IMR-90 (cell line): ENCODE measurements at regions not wholly inside any gene's neighbourhood (a gene's known extent, or its start where the extent isn't known, plus 50 kb on each side); places are given as distances from the start of the nearest gene placed in this dataset.

Experiments
- ATAC-seq: fragments of 200-7000 bp; cut with Tn5 transposase; 2 replicates; pipeline ENCODE4 v1.9.1; 2020; ENCODE audit warnings: low read depth, mild to moderate bottlenecking, moderate library complexity
- BruUV-seq: library from RNA; stranded (reverse); fragments of 400-500 nt; replicated peaks from 2 replicates; lab custom pipeline; 2021; lab: Mats Ljungman, UMichigan
- CTCF ChIA-PET: fragments of 300-600 bp; formaldehyde crosslinking; extraction: SDS; loops from one replicate; lab custom pipeline; 2021; ENCODE audit warnings: antibody characterized with exemption; lab: Yijun Ruan, JAX
- POLR2A ChIA-PET: fragments of 300-600 bp; sonication (Branson Sonifier 250); formaldehyde crosslinking; loops from one replicate; lab custom pipeline; 2022; ENCODE audit warnings: antibody characterized with exemption; ENCODE audit not compliant: unreplicated experiment; lab: Charles Lee
- DNase-seq: peaks from one replicate; pipeline ENCODE4 v3.0.0; 2013
- H2AFZ ChIP-seq: replicated peaks from 2 replicates; pipeline ENCODE3; 2013; ENCODE audit warnings: low read length, mild to moderate bottlenecking; ENCODE audit not compliant: poor library complexity
- H2AK5ac ChIP-seq: 2 replicates; pipeline ENCODE4 v1.6.1; 2013; ENCODE audit warnings: low read depth, low read length, inconsistent platforms
- H2AK9ac ChIP-seq: replicated peaks from 2 replicates; pipeline ENCODE3; 2013; ENCODE audit warnings: mild to moderate bottlenecking, low read depth, low read length, moderate library complexity; ENCODE audit not compliant: poor library complexity
- H2BK120ac ChIP-seq: 2 replicates; pipeline ENCODE4 v1.6.1; 2013; ENCODE audit warnings: low read depth, low read length, inconsistent platforms
- H2BK15ac ChIP-seq: 3 replicates; pipeline ENCODE4 v1.6.1; 2013; ENCODE audit warnings: low read depth, low read length, inconsistent platforms
- H2BK20ac ChIP-seq: 2 replicates; pipeline ENCODE4 v1.6.1; 2013; ENCODE audit warnings: low read depth, mild to moderate bottlenecking, inconsistent platforms, low read length, moderate library complexity
- H2BK5ac ChIP-seq: 2 replicates; pipeline ENCODE4 v1.6.1; 2013; ENCODE audit warnings: mild to moderate bottlenecking, low read depth, low read length, inconsistent platforms; ENCODE audit not compliant: poor library complexity, severe bottlenecking
- H3K14ac ChIP-seq: replicated peaks from 2 replicates; pipeline ENCODE4 v1.6.1; 2013; ENCODE audit warnings: low read depth, low read length, inconsistent platforms
- H3K18ac ChIP-seq: 2 replicates; pipeline ENCODE4 v1.6.1; 2013; ENCODE audit warnings: low read depth, low read length, control low read depth
- H3K23ac ChIP-seq: 2 replicates; pipeline ENCODE4 v1.6.1; 2013; ENCODE audit warnings: low read depth, low read length, inconsistent platforms
- H3K27ac ChIP-seq: 2 replicates; pipeline ENCODE4 v1.5.1; 2013; ENCODE audit warnings: mild to moderate bottlenecking, control low read depth, low read length; ENCODE audit not compliant: insufficient read depth
- H3K27me3 ChIP-seq: 2 replicates; pipeline ENCODE4 v1.6.1; 2013; ENCODE audit warnings: low read length; ENCODE audit not compliant: control insufficient read depth, insufficient read depth
- H3K36me3 ChIP-seq: 2 replicates; pipeline ENCODE4 v1.6.1; 2013; ENCODE audit warnings: low read length, mixed read lengths; ENCODE audit not compliant: control insufficient read depth, insufficient read depth
- H3K4ac ChIP-seq: 2 replicates; pipeline ENCODE4 v1.6.1; 2013; ENCODE audit warnings: low read depth, low read length, inconsistent platforms
- H3K4me1 ChIP-seq: 2 replicates; pipeline ENCODE4 v1.6.1; 2013; ENCODE audit warnings: low read length, mixed read lengths; ENCODE audit not compliant: control insufficient read depth, insufficient read depth
- H3K4me2 ChIP-seq: 2 replicates; pipeline ENCODE4 v1.6.1; 2013; ENCODE audit warnings: low read depth, mild to moderate bottlenecking, control low read depth, low read length, moderate library complexity
- H3K4me3 ChIP-seq: 2 replicates; pipeline ENCODE4 v1.5.1; 2013; ENCODE audit warnings: low read depth, mild to moderate bottlenecking, control low read depth, low read length, moderate library complexity; ENCODE audit not compliant: insufficient read depth
- H3K56ac ChIP-seq: 2 replicates; pipeline ENCODE4 v1.6.1; 2013; ENCODE audit warnings: low read length, inconsistent platforms; ENCODE audit not compliant: insufficient read depth; ENCODE audit errors: extremely low read depth
- H3K79me1 ChIP-seq, 2 experiments: 2 replicates each; pipeline ENCODE4 v1.6.1; 2013; ENCODE audit warnings: low read length in 2 of 2, inconsistent platforms in 1 of 2, low read depth in 1 of 2
- H3K9ac ChIP-seq: 2 replicates; pipeline ENCODE4 v1.6.1; 2013; ENCODE audit warnings: low read depth, low read length, control low read depth
- H3K9me1 ChIP-seq: 2 replicates; pipeline ENCODE4 v1.6.1; 2013; ENCODE audit warnings: low read length, inconsistent platforms; ENCODE audit not compliant: insufficient read depth
- H3K9me3 ChIP-seq: 2 replicates; pipeline ENCODE4 v1.6.1; 2013; ENCODE audit warnings: low read length; ENCODE audit not compliant: control insufficient read depth, insufficient read depth
- H4K20me1 ChIP-seq: 2 replicates; pipeline ENCODE4 v1.6.1; 2013; ENCODE audit warnings: low read length, inconsistent platforms; ENCODE audit not compliant: insufficient read depth
- H4K5ac ChIP-seq: 2 replicates; pipeline ENCODE4 v1.6.1; 2013; ENCODE audit warnings: mild to moderate bottlenecking, low read depth, low read length, control low read depth
- H4K8ac ChIP-seq, 2 experiments: 2 replicates each; pipeline ENCODE4 v1.6.1; 2013; ENCODE audit warnings: low read depth in 2 of 2, low read length in 2 of 2, control low read depth in 1 of 2, inconsistent platforms in 1 of 2
- H4K91ac ChIP-seq: 2 replicates; pipeline ENCODE4 v1.6.1; 2013; ENCODE audit warnings: low read depth, low read length, inconsistent platforms; ENCODE audit not compliant: insufficient read depth
- BHLHE40 ChIP-seq: fragments of 150-350 bp; IDR thresholded peaks from 2 replicates; pipeline ENCODE4 v1.6.1; 2016; ENCODE audit warnings: mild to moderate bottlenecking, low read depth, low read length
- CEBPB ChIP-seq: IDR thresholded peaks from 2 replicates; pipeline ENCODE4 v1.6.1; 2012; ENCODE audit warnings: low read depth, low read length, improper control_type of control experiment
- CHD1 ChIP-seq: IDR thresholded peaks from 2 replicates; pipeline ENCODE4 v1.6.1; 2012; ENCODE audit warnings: low read depth, low read length, improper control_type of control experiment
- CTCF ChIP-seq: conservative IDR thresholded peaks from 2 replicates; pipeline ENCODE4 v1.5.1; 2012; ENCODE audit warnings: mild to moderate bottlenecking, low read depth, low read length, improper control_type of control experiment
- FOS ChIP-seq: fragments of 150-350 bp; IDR thresholded peaks from 2 replicates; pipeline ENCODE4 v1.6.1; 2016; ENCODE audit warnings: low read depth, low read length
- MAFK ChIP-seq: IDR thresholded peaks from 2 replicates; pipeline ENCODE4 v1.6.1; 2012; ENCODE audit warnings: low read depth, low read length, improper control_type of control experiment
- MAZ ChIP-seq: IDR thresholded peaks from 2 replicates; pipeline ENCODE4 v1.6.1; 2012; ENCODE audit warnings: low read depth, mild to moderate bottlenecking, low read length, improper control_type of control experiment, moderate library complexity, borderline replicate concordance
- MXI1 ChIP-seq: IDR thresholded peaks from 2 replicates; pipeline ENCODE4 v1.6.1; 2012; ENCODE audit warnings: low read depth, mild to moderate bottlenecking, low read length, moderate library complexity, borderline replicate concordance
- NFE2L2 ChIP-seq: fragments of 150-350 bp; IDR thresholded peaks from 2 replicates; pipeline ENCODE4 v1.6.1; 2016; ENCODE audit warnings: low read depth, mild to moderate bottlenecking, low read length
- POLR2A ChIP-seq: IDR thresholded peaks from 2 replicates; pipeline ENCODE4 v1.6.1; 2012; ENCODE audit warnings: mild to moderate bottlenecking, low read depth, low read length
- RAD21 ChIP-seq: IDR thresholded peaks from 2 replicates; pipeline ENCODE4 v1.6.1; 2012; ENCODE audit warnings: low read length, improper control_type of control experiment
- RCOR1 ChIP-seq: IDR thresholded peaks from 2 replicates; pipeline ENCODE4 v1.6.1; 2012; ENCODE audit warnings: mild to moderate bottlenecking, low read length, improper control_type of control experiment; ENCODE audit not compliant: insufficient replicate concordance
- RFX5 ChIP-seq: IDR thresholded peaks from 2 replicates; pipeline ENCODE4 v1.8.0; 2012; ENCODE audit warnings: low read depth, mild to moderate bottlenecking, low read length, moderate library complexity
- SMC3 ChIP-seq: fragments of 150-350 bp; IDR thresholded peaks from 2 replicates; pipeline ENCODE4 v1.6.1; 2016; ENCODE audit warnings: low read depth, mild to moderate bottlenecking, antibody characterized with exemption, low read length, moderate library complexity
- WGBS, 2 experiments: methylation state at CpG; one replicate each; pipeline versions ENCODE4 v1.1.5 to v1.1.7; 2013; ENCODE audit warnings: missing lambda C conversion rate in 2 of 2; ENCODE audit not compliant: insufficient read length in 1 of 2; ENCODE audit errors: extremely low coverage in 2 of 2; 5-methylcytosine and 5-hydroxymethylcytosine counted together
- dilution Hi-C: fragments of 300-500 bp; cut with HindIII; formaldehyde crosslinking; loops from one replicate; pipeline ENCODE4 v1.14.3; 2018; ENCODE audit warnings: low sequenced_read_pairs; ENCODE audit not compliant: unreplicated experiment
- in situ Hi-C: fragments of 300-500 bp; cut with MboI; formaldehyde crosslinking; loops from 3 replicates; pipeline ENCODE4 v1.14.3; 2019; ENCODE audit warnings: low sequenced_read_pairs, inconsistent platforms, mixed read lengths
- intact Hi-C: fragments of 100-400 bp; cut with micrococcal nuclease; formaldehyde crosslinking; loops from 2 replicates; pipeline ENCODE4 v1.10.0; 2022
- TF ChIP-seq, protein P1 (sequence below): fragments of 150-350 bp; IDR thresholded peaks from 2 replicates; pipeline ENCODE4 v1.6.1; 2017; ENCODE audit warnings: mild to moderate bottlenecking, antibody characterized with exemption, low read length, low read depth
- TF ChIP-seq, protein P2 (sequence below): fragments of 150-350 bp; IDR thresholded peaks from 2 replicates; pipeline ENCODE4 v1.6.1; 2016; ENCODE audit warnings: low read depth, mild to moderate bottlenecking, low read length, moderate library complexity, borderline replicate concordance

- no TSS peak for BruUV-seq
- H3K9me1 ChIP-seq: no peaks in the 10 kb centered on the region
- no peaks in the 10 kb centered on the region for H3K36me3 ChIP-seq
- no peak overlapping the region for H2BK120ac ChIP-seq
- dilution Hi-C loops (no loop called here), in situ Hi-C loops (no loop called here), intact Hi-C loops (no loop called here)
- no peak for ATAC-seq
- no CpG with 5 or more reads among the region's 1 CpG for WGBS, 2 experiments
- H4K8ac ChIP-seq: no peak overlapping the region
- no peak overlapping the region for H2AK9ac ChIP-seq
- no peak overlapping the region for H2AFZ ChIP-seq
- no peak overlapping the region for H3K18ac ChIP-seq
- H3K9ac ChIP-seq: no peak overlapping the region
- H3K27ac ChIP-seq: no peak overlapping the region
- DNase-seq: peak; percentile 45
- H3K79me1 ChIP-seq: no peaks in the 10 kb centered on the region
- no peak overlapping the region for H4K5ac ChIP-seq
- no peak overlapping the region for H3K4me2 ChIP-seq
- H3K27me3 ChIP-seq: no peaks in the 10 kb centered on the region
- ChIA-PET POLR2A (no interaction called here), CTCF (no interaction called here)
- H4K91ac ChIP-seq: no peak overlapping the region
- TF ChIP-seq MAFK: no peak
- TF ChIP-seq MXI1: no peak
- no peak for TF ChIP-seq FOS
- no peak for TF ChIP-seq MAZ
- no peak for TF ChIP-seq BHLHE40
- no peak for TF ChIP-seq NFE2L2
- no peak for TF ChIP-seq CHD1
- TF ChIP-seq, protein P1, sequence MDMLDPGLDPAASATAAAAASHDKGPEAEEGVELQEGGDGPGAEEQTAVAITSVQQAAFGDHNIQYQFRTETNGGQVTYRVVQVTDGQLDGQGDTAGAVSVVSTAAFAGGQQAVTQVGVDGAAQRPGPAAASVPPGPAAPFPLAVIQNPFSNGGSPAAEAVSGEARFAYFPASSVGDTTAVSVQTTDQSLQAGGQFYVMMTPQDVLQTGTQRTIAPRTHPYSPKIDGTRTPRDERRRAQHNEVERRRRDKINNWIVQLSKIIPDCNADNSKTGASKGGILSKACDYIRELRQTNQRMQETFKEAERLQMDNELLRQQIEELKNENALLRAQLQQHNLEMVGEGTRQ: no peak
- TF ChIP-seq, protein P2, sequence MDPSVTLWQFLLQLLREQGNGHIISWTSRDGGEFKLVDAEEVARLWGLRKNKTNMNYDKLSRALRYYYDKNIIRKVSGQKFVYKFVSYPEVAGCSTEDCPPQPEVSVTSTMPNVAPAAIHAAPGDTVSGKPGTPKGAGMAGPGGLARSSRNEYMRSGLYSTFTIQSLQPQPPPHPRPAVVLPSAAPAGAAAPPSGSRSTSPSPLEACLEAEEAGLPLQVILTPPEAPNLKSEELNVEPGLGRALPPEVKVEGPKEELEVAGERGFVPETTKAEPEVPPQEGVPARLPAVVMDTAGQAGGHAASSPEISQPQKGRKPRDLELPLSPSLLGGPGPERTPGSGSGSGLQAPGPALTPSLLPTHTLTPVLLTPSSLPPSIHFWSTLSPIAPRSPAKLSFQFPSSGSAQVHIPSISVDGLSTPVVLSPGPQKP: no peak
- no peak for TF ChIP-seq CTCF
- TF ChIP-seq RCOR1: no peak
- no peak for TF ChIP-seq CEBPB
- no peak for TF ChIP-seq RFX5
- TF ChIP-seq SMC3: no peak
- TF ChIP-seq RAD21: no peak
- no peak for TF ChIP-seq POLR2A
- no peaks in the 10 kb centered on the region for H4K20me1 ChIP-seq
- H3K4me1 ChIP-seq: peaks cover 8% of the 10 kb centered on the region
- no peak overlapping the region for H3K14ac ChIP-seq
- H2BK5ac ChIP-seq: no peak overlapping the region
- no peak overlapping the region for H2BK15ac ChIP-seq
- no peak overlapping the region for H3K56ac ChIP-seq
- H2BK20ac ChIP-seq: no peak overlapping the region
- no peak overlapping the region for H3K4ac ChIP-seq
- H3K9me3 ChIP-seq: no peaks in the 10 kb centered on the region
- no peak overlapping the region for H3K23ac ChIP-seq
- no peak overlapping the region for H2AK5ac ChIP-seq
- H3K4me3 ChIP-seq: no peak overlapping the region
These were observed 275.9 kb upstream of the SNX7 start for GRCh38 chr1:98385652-98386051.
